Peyer's patch (tissue), 4 donors: ENCODE measurements at regions not wholly inside any gene's neighbourhood (a gene's known extent, or its start where the extent isn't known, plus 50 kb on each side); places are given as distances from the start of the nearest gene placed in this dataset.

Source experiments
- DNase-seq, 3 donors: peaks; one replicate each; pipeline ENCODE4 v3.0.0-alpha.2; 2017 to 2019
- H3K27ac ChIP-seq, 4 donors: fragments of 200-600 bp; sonication (generic); one replicate each; pipeline ENCODE4 v1.5.1; 2016 to 2019
- H3K27me3 ChIP-seq, 2 donors: fragments of 200-600 bp; sonication (generic); one replicate each; pipeline ENCODE4 v1.5.1; 2019
- H3K36me3 ChIP-seq, 3 donors: fragments of 200-600 bp; sonication (generic); one replicate each; pipeline ENCODE4 v1.5.1; 2016 to 2019
- H3K4me1 ChIP-seq, 4 donors: fragments of 200-600 bp; sonication (generic); one replicate each; pipeline ENCODE4 v1.5.1; 2016 to 2019
- H3K4me3 ChIP-seq, 4 donors: fragments of 200-600 bp; sonication (generic); 1 replicate in 3 of 4; 2 replicates in 1 of 4; pipeline ENCODE4 v1.5.1; 2016 to 2019; ENCODE audit warnings: mild to moderate bottlenecking in 1 of 4
- H3K9me3 ChIP-seq, 4 donors: fragments of 200-600 bp; sonication (generic); one replicate each; pipeline ENCODE4 v1.5.1; 2016 to 2019; ENCODE audit warnings: mild to moderate bottlenecking in 1 of 4
- CTCF ChIP-seq, 6 experiments: fragments of 450-650 bp in 4 of 6; fragments of 200-600 bp in 2 of 6; sonication (generic) in 1 of 6; IDR thresholded peaks; one replicate each; pipeline ENCODE4 v1.5.1; 2017 to 2019; ENCODE audit warnings: antibody characterized with exemption in 6 of 6, mild to moderate bottlenecking in 3 of 6, moderate library complexity in 1 of 6
- POLR2A ChIP-seq, 2 donors: fragments of 450-650 bp; IDR thresholded peaks; one replicate each; pipeline ENCODE4 v1.5.1; 2017; ENCODE audit warnings: antibody characterized with exemption in 2 of 2, mild to moderate bottlenecking in 2 of 2, moderate library complexity in 2 of 2

GRCh38 chr12:92215358-92215757, 69.7 kb upstream of the BTG1 start:
- no peaks in the 10 kb centered on the region for H3K9me3 ChIP-seq
- H3K4me1 ChIP-seq, result no peaks in the 10 kb centered on the region
- no peaks in the 10 kb centered on the region for H3K27me3 ChIP-seq
- no peaks in the 10 kb centered on the region for H3K36me3 ChIP-seq
- H3K4me3 ChIP-seq, result no peak overlapping the region
- no peak for DNase-seq
- H3K27ac ChIP-seq, result no peak overlapping the region
- no peak for TF ChIP-seq POLR2A (IDR thresholded peaks at IDR 0.05)
- no peak for TF ChIP-seq CTCF (IDR thresholded peaks at IDR 0.05)

GRCh38 chr12:92213166-92213565, 67.5 kb upstream of the BTG1 start:
- DNase-seq, result no peak
- TF ChIP-seq POLR2A (IDR thresholded peaks at IDR 0.05) (no peak), CTCF (IDR thresholded peaks at IDR 0.05) (no peak)
- Histone ChIP-seq H3K27me3 (no peaks in the 10 kb centered on the region), H3K9me3 (no peaks in the 10 kb centered on the region), H3K27ac (no peak overlapping the region), H3K4me1 (peaks cover 0 to 6% (median 4%) of the 10 kb centered on the region in 4 donors), H3K36me3 (no peaks in the 10 kb centered on the region), H3K4me3 (no peak overlapping the region)

- H3K9me3 ChIP-seq, result no peaks in the 10 kb centered on the region
- H3K27ac ChIP-seq, result peak overlapping the region in 2 of 4 donors; percentile 22 to 67
- TF ChIP-seq CTCF (IDR thresholded peaks at IDR 0.05), result no peak
- no peak for TF ChIP-seq POLR2A (IDR thresholded peaks at IDR 0.05)
- H3K36me3 ChIP-seq, result no peaks in the 10 kb centered on the region
- H3K27me3 ChIP-seq, result no peaks in the 10 kb centered on the region
- peaks cover 0 to 6% (median 4%) of the 10 kb centered on the region in 4 donors for H3K4me1 ChIP-seq
- no peak for DNase-seq
- no peak overlapping the region for H3K4me3 ChIP-seq
These were observed 64.4 kb upstream of the BTG1 start for GRCh38 chr12:92210071-92210470.

GRCh38 chr12:92208613-92209121, 63.0 kb upstream of the BTG1 start:
- no peaks in the 10 kb centered on the region for H3K36me3 ChIP-seq
- peaks cover 0 to 6% (median 4%) of the 10 kb centered on the region in 4 donors for H3K4me1 ChIP-seq
- no peak for TF ChIP-seq POLR2A (IDR thresholded peaks at IDR 0.05)
- TF ChIP-seq CTCF (IDR thresholded peaks at IDR 0.05), result no peak
- H3K27me3 ChIP-seq, result no peaks in the 10 kb centered on the region
- H3K27ac ChIP-seq, result peak overlapping the region in 3 of 4 donors; percentile 37 to 67 (median 56)
- no peak overlapping the region for H3K4me3 ChIP-seq
- no peaks in the 10 kb centered on the region for H3K9me3 ChIP-seq
- no peak for DNase-seq

GRCh38 chr12:92206596-92206995, 61.0 kb upstream of the BTG1 start:
- H3K27ac ChIP-seq, result no peak overlapping the region
- DNase-seq, result no peak

More at GRCh38 chr12:92206596-92206995, 61.0 kb upstream of the BTG1 start:
- Histone ChIP-seq H3K36me3 (no peaks in the 10 kb centered on the region), H3K27me3 (no peaks in the 10 kb centered on the region), H3K4me1 (peaks cover 0 to 6% (median 4%) of the 10 kb centered on the region in 4 donors), H3K4me3 (no peak overlapping the region), H3K9me3 (no peaks in the 10 kb centered on the region)
- no peak for TF ChIP-seq CTCF (IDR thresholded peaks at IDR 0.05)
